Kidney epithelial cell (primary cell): ENCODE measurements at regions not wholly inside any gene's neighbourhood (a gene's known extent, or its start where the extent isn't known, plus 50 kb on each side); places are given as distances from the start of the nearest gene placed in this dataset.
A peak's percentile ranks its signal among the peaks of the same experiment; 100 is the strongest.

Experiments used
- DNase-seq: peaks from one replicate; pipeline ENCODE4 v3.0.0-alpha.2; 2010; ENCODE audit warnings: low read depth
- H3K27me3 ChIP-seq: 2 replicates; pipeline ENCODE4 v1.6.0; 2011; ENCODE audit warnings: low read length; ENCODE audit not compliant: control insufficient read depth, insufficient read depth
- H3K36me3 ChIP-seq: 2 replicates; pipeline ENCODE4 v1.5.1; 2011; ENCODE audit warnings: low read length; ENCODE audit not compliant: control insufficient read depth, insufficient read depth
- H3K4me3 ChIP-seq: 2 replicates; pipeline ENCODE4 v1.5.1; 2011; ENCODE audit warnings: low read depth, mild to moderate bottlenecking, control low read depth, low read length
- TF ChIP-seq, protein P1 (sequence below): IDR thresholded peaks from 2 replicates; pipeline ENCODE4 v1.5.1; 2011; ENCODE audit warnings: mild to moderate bottlenecking, moderate library complexity, low read length, control low read depth, inconsistent platforms; ENCODE audit not compliant: insufficient read depth, poor library complexity, severe bottlenecking

DNA sequence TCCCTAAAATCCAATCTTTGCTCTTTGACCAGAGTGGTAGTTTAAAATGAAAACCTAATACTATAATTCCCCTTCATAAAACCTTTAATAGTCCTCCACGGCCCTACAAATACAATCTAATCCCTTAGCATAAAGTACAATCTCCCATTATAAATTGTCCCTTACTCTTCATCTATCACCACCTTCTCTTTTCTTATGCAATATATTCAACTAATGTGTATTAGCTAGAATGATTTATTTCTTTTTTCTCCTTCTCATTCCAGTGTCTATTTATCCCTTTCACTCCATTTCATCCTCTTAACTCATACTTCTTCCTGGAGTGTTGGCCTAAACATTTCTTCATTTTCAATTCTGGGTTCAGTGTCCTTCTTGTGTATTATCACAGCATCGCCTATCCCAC, 872.1 kb upstream of the PCDH20 start:
- Histone ChIP-seq H3K27me3 (no peaks in the 10 kb centered on the region), H3K4me3 (no peak overlapping the region), H3K36me3 (no peaks in the 10 kb centered on the region)
- DNase-seq = no peak
- TF ChIP-seq, protein P1, sequence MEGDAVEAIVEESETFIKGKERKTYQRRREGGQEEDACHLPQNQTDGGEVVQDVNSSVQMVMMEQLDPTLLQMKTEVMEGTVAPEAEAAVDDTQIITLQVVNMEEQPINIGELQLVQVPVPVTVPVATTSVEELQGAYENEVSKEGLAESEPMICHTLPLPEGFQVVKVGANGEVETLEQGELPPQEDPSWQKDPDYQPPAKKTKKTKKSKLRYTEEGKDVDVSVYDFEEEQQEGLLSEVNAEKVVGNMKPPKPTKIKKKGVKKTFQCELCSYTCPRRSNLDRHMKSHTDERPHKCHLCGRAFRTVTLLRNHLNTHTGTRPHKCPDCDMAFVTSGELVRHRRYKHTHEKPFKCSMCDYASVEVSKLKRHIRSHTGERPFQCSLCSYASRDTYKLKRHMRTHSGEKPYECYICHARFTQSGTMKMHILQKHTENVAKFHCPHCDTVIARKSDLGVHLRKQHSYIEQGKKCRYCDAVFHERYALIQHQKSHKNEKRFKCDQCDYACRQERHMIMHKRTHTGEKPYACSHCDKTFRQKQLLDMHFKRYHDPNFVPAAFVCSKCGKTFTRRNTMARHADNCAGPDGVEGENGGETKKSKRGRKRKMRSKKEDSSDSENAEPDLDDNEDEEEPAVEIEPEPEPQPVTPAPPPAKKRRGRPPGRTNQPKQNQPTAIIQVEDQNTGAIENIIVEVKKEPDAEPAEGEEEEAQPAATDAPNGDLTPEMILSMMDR = no peak

DNA sequence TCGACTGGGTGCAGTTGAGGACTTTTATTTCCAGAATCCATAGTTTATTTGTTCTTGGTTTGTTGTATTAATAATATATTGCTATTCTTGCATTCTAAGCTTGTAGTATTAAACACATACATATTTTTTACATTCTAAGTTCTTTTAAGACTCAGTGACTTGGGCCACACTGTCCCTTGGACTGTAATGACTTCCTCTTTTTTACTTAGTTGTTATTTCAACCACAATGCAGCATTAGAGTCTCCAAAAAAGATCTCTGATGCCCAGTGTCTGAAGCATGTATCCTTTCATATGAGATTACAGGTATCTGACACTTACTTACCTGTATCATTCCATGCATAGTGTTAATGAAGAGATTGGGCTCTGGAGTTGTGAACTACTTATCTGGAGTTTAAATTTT, 864.9 kb upstream of the PCDH20 start:
- DNase-seq = no peak
- TF ChIP-seq, protein P1 = no peak
- no peaks in the 10 kb centered on the region for H3K27me3 ChIP-seq
- H3K36me3 ChIP-seq = no peaks in the 10 kb centered on the region
- no peak overlapping the region for H3K4me3 ChIP-seq

DNA sequence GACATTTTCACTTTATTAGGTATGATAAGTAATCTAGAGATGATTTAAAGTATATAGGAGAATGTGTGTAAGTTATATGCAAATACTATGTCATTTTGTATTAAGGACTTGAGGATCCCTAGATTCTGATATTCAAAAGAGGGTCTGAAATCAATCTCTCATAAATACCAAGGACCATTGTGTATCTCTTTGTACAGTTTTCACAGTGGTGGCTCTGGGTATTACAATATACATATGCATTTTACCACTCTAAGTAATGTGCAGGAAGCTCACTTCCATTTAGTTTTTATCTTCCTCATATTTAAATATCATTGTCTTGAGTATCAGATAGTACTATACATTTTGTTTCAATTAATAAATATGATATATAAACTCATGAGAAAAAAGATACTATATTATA, 862.6 kb upstream of the PCDH20 start:
- no peak for DNase-seq
- Histone ChIP-seq H3K4me3 (no peak overlapping the region), H3K27me3 (no peaks in the 10 kb centered on the region), H3K36me3 (no peaks in the 10 kb centered on the region)
- TF ChIP-seq, protein P1 = no peak

DNA sequence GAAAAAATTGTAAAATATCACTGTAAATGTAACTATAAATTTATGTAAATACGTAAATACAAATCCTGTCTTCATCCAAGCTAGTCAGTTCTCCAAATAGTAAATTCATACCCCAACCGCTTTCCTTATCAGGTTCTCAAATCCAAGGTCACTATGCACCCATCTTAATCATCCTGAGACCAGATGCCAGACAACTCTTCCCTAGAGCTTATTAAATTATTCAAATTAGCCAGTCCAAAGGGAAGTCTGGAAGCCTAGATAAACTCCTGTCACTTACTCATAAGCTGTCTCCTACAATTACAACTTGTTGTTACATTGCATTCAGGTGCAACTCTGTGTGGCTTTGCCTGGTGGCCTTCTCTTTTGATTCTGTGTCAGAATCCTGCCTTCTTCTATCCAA, 836.1 kb upstream of the PCDH20 start:
- no peaks in the 10 kb centered on the region for H3K36me3 ChIP-seq
- H3K4me3 ChIP-seq = no peak overlapping the region
- TF ChIP-seq, protein P1 = no peak
- DNase-seq = no peak
- H3K27me3 ChIP-seq = no peaks in the 10 kb centered on the region

DNA sequence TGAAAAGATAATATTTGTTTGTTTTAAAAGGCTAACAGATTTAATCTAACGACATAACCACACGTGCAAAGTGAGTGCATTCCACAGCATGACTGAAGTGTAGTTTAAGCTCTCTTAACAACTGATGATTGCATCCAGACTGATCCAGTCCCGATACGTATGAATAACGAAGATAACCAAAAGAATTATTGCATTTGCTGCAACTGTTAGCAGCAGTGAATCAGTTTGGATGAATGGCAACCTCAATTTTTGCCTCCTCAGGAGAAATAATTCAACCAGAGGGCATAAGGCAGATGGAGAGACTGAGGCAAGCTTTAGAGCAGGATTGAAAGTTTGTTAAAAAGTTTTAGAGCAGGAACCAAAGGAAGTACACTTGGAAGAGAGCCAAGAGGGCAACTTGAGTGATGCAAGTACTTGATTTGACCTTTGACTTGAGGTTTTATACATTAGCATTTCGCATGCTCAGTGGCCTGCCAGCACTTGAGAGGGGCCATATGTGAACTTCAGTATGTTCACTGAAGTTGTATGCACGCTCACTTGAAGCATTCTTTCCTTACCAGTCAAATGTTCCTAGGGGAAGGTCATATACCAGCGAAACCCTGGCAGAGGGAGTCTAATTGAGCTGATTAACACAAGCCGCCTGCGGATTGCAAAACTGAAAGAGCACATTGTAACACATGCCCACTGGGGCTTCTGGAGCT, 835.0 kb upstream of the PCDH20 start:
- DNase-seq = no peak
- no peaks in the 10 kb centered on the region for H3K36me3 ChIP-seq
- H3K27me3 ChIP-seq = no peaks in the 10 kb centered on the region
- no peak overlapping the region for H3K4me3 ChIP-seq
- TF ChIP-seq, protein P1 = no peak

DNA sequence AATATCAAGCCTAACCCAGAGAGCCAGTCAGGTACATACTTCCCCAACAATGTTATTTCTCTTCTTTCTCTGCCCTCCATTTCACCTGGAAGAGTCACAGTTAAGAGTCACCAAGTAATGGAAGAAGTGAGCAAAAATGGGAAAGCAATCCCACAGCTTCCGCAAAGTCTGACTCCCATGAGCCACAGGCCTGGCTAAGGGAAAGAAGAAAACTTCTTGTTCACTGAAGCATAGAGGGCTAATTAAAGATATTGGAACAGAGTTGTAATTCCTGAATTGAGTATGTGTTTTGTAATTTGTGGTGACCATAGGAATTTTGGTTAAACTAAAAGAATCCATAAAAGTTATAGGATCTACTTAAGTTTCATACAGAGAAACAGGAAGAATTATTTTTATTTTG, 830.9 kb upstream of the PCDH20 start:
- peak; percentile 5 for DNase-seq
- TF ChIP-seq, protein P1 = no peak
- H3K27me3 ChIP-seq = no peaks in the 10 kb centered on the region
- no peak overlapping the region for H3K4me3 ChIP-seq
- no peaks in the 10 kb centered on the region for H3K36me3 ChIP-seq
